H1 (cell line): ENCODE measurements at regions not wholly inside any gene's neighbourhood (a gene's known extent, or its start where the extent isn't known, plus 50 kb on each side); places are given as distances from the start of the nearest gene placed in this dataset.

Experiments
- BCL11A ChIP-seq, 2 experiments: IDR thresholded peaks; one replicate each; pipeline ENCODE4 v1.6.1; 2011; ENCODE audit warnings: low read depth in 2 of 2, low read length in 2 of 2, mild to moderate bottlenecking in 2 of 2
- CBX5 ChIP-seq: fragments of 300-800, 300-1000 bp; sonication (generic); IDR thresholded peaks from 2 replicates; pipeline ENCODE4 v1.7.1; 2016; ENCODE audit warnings: antibody characterized with exemption, low read length, low read depth
- CEBPB ChIP-seq: IDR thresholded peaks from 2 replicates; pipeline ENCODE4 v1.6.1; 2012; ENCODE audit warnings: low read depth, low read length
- CREB1 ChIP-seq: IDR thresholded peaks from 2 replicates; pipeline ENCODE4 v1.6.1; 2012; ENCODE audit warnings: inconsistent platforms
- EZH2 ChIP-seq: fragments of 200-600 bp; sonication (generic); IDR thresholded peaks from 2 replicates; pipeline ENCODE4 v1.7.1; 2012; ENCODE audit warnings: low read depth, mild to moderate bottlenecking, moderate library complexity, low read length, inconsistent platforms; ENCODE audit not compliant: severe bottlenecking
- TEAD4 ChIP-seq: IDR thresholded peaks from 2 replicates; pipeline ENCODE4 v1.6.1; 2012; ENCODE audit warnings: low read depth, low read length, inconsistent platforms, mixed read lengths
- YY1 ChIP-seq: IDR thresholded peaks from 2 replicates; pipeline ENCODE4 v1.6.1; 2011; ENCODE audit warnings: low read depth, mild to moderate bottlenecking, low read length
- ZNF274 ChIP-seq: IDR thresholded peaks from 2 replicates; pipeline ENCODE4 v1.7.0; 2012; ENCODE audit warnings: low read length, borderline replicate concordance; ENCODE audit errors: extremely low read depth

- TF ChIP-seq ZNF274 (no peak), CEBPB (no peak), CREB1 (no peak), EZH2 (no peak), BCL11A (IDR thresholded peaks at IDR 0.05; ENCODE audit: low read depth in 2 of 2, low read length in 2 of 2) (no peak), YY1 (no peak), TEAD4 (no peak), CBX5 (no peak)
These were observed 493.4 kb downstream of the AJAP1 start (continued) for GRCh38 chr1:5147806-5148205.
